ENCODE measurements at regions not wholly inside any gene's neighbourhood (a gene's known extent, or its start where the extent isn't known, plus 50 kb on each side); places are given as distances from the start of the nearest gene placed in this dataset.

DNA sequence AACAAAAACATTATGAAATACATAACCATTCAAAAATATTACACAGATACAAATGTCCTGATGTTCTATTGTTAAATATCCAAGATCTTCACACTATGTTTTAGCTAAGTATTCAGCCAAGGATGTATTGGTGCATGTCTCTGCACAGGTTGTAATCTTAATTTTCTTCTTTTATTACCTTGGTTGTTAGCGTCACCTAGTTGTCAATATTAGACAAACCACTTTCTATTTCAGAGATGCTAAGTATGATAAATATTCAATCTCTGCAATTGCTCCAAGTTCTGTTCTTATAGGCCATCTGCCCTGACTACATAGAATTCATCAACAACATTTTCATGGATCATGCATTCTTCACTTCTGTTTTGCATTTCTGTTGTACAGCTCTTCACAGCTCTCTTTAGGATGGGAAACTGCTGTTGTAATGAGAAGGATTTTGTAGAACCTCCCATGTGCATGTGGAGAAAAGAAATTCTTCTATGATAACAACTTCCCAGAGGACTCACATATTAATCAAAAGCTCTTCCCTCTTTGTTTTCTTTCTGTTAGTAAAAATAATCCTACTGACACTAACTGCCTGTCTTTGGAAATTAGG is 380.1 kb downstream of the NUF2 start:
- TF ChIP-seq ZNF37A (tag by site-specific recombination; IDR thresholded peaks at IDR 0.05): no peak
- TF ChIP-seq, protein P1, sequence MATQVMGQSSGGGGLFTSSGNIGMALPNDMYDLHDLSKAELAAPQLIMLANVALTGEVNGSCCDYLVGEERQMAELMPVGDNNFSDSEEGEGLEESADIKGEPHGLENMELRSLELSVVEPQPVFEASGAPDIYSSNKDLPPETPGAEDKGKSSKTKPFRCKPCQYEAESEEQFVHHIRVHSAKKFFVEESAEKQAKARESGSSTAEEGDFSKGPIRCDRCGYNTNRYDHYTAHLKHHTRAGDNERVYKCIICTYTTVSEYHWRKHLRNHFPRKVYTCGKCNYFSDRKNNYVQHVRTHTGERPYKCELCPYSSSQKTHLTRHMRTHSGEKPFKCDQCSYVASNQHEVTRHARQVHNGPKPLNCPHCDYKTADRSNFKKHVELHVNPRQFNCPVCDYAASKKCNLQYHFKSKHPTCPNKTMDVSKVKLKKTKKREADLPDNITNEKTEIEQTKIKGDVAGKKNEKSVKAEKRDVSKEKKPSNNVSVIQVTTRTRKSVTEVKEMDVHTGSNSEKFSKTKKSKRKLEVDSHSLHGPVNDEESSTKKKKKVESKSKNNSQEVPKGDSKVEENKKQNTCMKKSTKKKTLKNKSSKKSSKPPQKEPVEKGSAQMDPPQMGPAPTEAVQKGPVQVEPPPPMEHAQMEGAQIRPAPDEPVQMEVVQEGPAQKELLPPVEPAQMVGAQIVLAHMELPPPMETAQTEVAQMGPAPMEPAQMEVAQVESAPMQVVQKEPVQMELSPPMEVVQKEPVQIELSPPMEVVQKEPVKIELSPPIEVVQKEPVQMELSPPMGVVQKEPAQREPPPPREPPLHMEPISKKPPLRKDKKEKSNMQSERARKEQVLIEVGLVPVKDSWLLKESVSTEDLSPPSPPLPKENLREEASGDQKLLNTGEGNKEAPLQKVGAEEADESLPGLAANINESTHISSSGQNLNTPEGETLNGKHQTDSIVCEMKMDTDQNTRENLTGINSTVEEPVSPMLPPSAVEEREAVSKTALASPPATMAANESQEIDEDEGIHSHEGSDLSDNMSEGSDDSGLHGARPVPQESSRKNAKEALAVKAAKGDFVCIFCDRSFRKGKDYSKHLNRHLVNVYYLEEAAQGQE (tag by site-specific recombination; IDR thresholded peaks at IDR 0.05): no peak
- TF ChIP-seq, protein P2, sequence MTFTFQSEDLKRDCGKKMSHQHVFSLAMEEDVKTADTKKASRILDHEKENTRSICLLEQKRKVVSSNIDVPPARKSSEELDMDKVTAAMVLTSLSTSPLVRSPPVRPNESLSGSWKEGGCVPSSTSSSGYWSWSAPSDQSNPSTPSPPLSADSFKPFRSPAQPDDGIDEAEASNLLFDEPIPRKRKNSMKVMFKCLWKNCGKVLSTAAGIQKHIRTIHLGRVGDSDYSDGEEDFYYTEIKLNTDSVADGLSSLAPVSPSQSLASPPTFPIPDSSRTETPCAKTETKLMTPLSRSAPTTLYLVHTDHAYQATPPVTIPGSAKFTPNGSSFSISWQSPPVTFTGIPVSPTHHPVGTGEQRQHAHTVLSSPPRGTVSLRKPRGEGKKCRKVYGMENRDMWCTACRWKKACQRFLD (tag by site-specific recombination; IDR thresholded peaks at IDR 0.05): no peak
- no peak for TF ChIP-seq ZNF184 (tag by site-specific recombination; IDR thresholded peaks at IDR 0.05)
- TF ChIP-seq PBX3 (CRISPR knock-in tag; IDR thresholded peaks at IDR 0.05): no peak
- no peak for TF ChIP-seq KLF17 (tag by site-specific recombination; IDR thresholded peaks at IDR 0.05)
- TF ChIP-seq, protein P3, sequence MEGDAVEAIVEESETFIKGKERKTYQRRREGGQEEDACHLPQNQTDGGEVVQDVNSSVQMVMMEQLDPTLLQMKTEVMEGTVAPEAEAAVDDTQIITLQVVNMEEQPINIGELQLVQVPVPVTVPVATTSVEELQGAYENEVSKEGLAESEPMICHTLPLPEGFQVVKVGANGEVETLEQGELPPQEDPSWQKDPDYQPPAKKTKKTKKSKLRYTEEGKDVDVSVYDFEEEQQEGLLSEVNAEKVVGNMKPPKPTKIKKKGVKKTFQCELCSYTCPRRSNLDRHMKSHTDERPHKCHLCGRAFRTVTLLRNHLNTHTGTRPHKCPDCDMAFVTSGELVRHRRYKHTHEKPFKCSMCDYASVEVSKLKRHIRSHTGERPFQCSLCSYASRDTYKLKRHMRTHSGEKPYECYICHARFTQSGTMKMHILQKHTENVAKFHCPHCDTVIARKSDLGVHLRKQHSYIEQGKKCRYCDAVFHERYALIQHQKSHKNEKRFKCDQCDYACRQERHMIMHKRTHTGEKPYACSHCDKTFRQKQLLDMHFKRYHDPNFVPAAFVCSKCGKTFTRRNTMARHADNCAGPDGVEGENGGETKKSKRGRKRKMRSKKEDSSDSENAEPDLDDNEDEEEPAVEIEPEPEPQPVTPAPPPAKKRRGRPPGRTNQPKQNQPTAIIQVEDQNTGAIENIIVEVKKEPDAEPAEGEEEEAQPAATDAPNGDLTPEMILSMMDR (tag by site-specific recombination; IDR thresholded peaks at IDR 0.05): no peak
- TF ChIP-seq ZBTB11 (tag by site-specific recombination; conservative IDR thresholded peaks at IDR 0.05; ENCODE audit: low read depth): no peak
- TF ChIP-seq ZBTB10 (tag by site-specific recombination; IDR thresholded peaks at IDR 0.05): no peak

Measured in HEK293 (cell line).